ENCODE measurements at regions not wholly inside any gene's neighbourhood (a gene's known extent, or its start where the extent isn't known, plus 50 kb on each side); places are given as distances from the start of the nearest gene placed in this dataset.

GRCh38 chr4:142900622-142901021, 54.5 kb upstream of the INPP4B start:
- TF ChIP-seq USF1 (IDR thresholded peaks at IDR 0.05): no peak
- no peak for TF ChIP-seq REST (IDR thresholded peaks at IDR 0.05; ENCODE audit: low read depth)
- TF ChIP-seq YY1 (IDR thresholded peaks at IDR 0.05; ENCODE audit: low read depth): no peak
- TF ChIP-seq EP300 (IDR thresholded peaks at IDR 0.05; ENCODE audit: borderline replicate concordance): no peak
- TF ChIP-seq FOXM1 (IDR thresholded peaks at IDR 0.05; ENCODE audit: borderline replicate concordance, low read depth): no peak
- TF ChIP-seq NFIC (IDR thresholded peaks at IDR 0.05): no peak
- TF ChIP-seq CEBPB (IDR thresholded peaks at IDR 0.05): no peak

GRCh38 chr4:142901166-142901662, 55.1 kb upstream of the INPP4B start:
- no peak for TF ChIP-seq MAX (IDR thresholded peaks at IDR 0.05)

- TF ChIP-seq MAX (IDR thresholded peaks at IDR 0.05) (no peak), TCF12 (IDR thresholded peaks at IDR 0.05; ENCODE audit: low read depth) (no peak), ZBTB7A (IDR thresholded peaks at IDR 0.05; ENCODE audit: low read depth) (no peak)
These were observed 63.8 kb upstream of the INPP4B start for GRCh38 chr4:142909908-142910307.

- TF ChIP-seq ZBTB7A (IDR thresholded peaks at IDR 0.05; ENCODE audit: low read depth): no peak
- no peak for TF ChIP-seq CEBPB (IDR thresholded peaks at IDR 0.05)
- TF ChIP-seq TEAD4 (IDR thresholded peaks at IDR 0.05): no peak
- TF ChIP-seq USF1 (IDR thresholded peaks at IDR 0.05): no peak
- TF ChIP-seq REST (IDR thresholded peaks at IDR 0.05; ENCODE audit: low read depth): no peak
- no peak for TF ChIP-seq EP300 (IDR thresholded peaks at IDR 0.05; ENCODE audit: borderline replicate concordance)
- TF ChIP-seq TCF12 (IDR thresholded peaks at IDR 0.05; ENCODE audit: low read depth): no peak
These were observed 66.9 kb upstream of the INPP4B start for GRCh38 chr4:142913034-142913433.

GRCh38 chr4:142913461-142914030, 67.4 kb upstream of the INPP4B start:
- no peak for TF ChIP-seq FOXM1 (IDR thresholded peaks at IDR 0.05; ENCODE audit: borderline replicate concordance, low read depth)
- no peak for TF ChIP-seq EP300 (IDR thresholded peaks at IDR 0.05; ENCODE audit: borderline replicate concordance)
- TF ChIP-seq TEAD4 (IDR thresholded peaks at IDR 0.05): no peak
- no peak for TF ChIP-seq MAX (IDR thresholded peaks at IDR 0.05)
- TF ChIP-seq REST (IDR thresholded peaks at IDR 0.05; ENCODE audit: low read depth): no peak
- TF ChIP-seq CREB1 (IDR thresholded peaks at IDR 0.05; ENCODE audit: low read depth): no peak
- TF ChIP-seq TAF1 (IDR thresholded peaks at IDR 0.05; ENCODE audit: low read depth): no peak
- TF ChIP-seq NFIC (IDR thresholded peaks at IDR 0.05): no peak
- no peak for TF ChIP-seq ZBTB7A (IDR thresholded peaks at IDR 0.05; ENCODE audit: low read depth)
- TF ChIP-seq EGR1 (IDR thresholded peaks at IDR 0.05): no peak
- no peak for TF ChIP-seq CEBPB (IDR thresholded peaks at IDR 0.05)
